ENCODE measurements at regions not wholly inside any gene's neighbourhood (a gene's known extent, or its start where the extent isn't known, plus 50 kb on each side); places are given as distances from the start of the nearest gene placed in this dataset.

DNA sequence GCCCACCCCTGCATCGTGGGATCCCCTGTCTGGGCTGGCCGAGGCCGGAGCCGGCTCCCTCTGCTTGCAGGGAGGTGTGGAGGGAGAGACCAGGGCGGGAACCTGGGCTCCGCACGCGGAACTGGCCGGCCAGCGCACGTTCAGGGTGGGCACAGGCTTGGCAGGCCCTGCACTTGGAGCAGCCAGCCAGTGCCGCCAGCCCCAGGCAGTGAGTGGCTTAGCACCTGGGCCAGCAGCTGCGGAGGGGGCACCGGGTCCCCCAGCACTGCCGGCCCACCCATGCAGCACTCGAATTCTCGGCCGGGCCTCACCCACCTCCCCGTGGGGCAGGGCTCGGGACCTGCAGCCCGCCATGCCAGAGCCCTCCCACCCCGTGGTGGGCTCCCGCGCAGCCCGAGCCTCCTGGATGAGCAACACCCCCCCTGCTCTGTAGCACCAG, 422.6 kb downstream of the AMY1C start:
- Mint-ChIP-seq H3K4me3 (ENCODE audit: low read depth) (no peak overlapping the region), H3K27me3 (no peaks in the 10 kb centered on the region), H3K27ac (no peak overlapping the region), H3K36me3 (ENCODE audit: insufficient read depth) (no peaks in the 10 kb centered on the region), H3K9me3 (ENCODE audit: low read depth) (peaks cover 4% of the 10 kb centered on the region), H3K4me1 (ENCODE audit: low read depth) (no peaks in the 10 kb centered on the region)
- TF ChIP-seq, protein P1, sequence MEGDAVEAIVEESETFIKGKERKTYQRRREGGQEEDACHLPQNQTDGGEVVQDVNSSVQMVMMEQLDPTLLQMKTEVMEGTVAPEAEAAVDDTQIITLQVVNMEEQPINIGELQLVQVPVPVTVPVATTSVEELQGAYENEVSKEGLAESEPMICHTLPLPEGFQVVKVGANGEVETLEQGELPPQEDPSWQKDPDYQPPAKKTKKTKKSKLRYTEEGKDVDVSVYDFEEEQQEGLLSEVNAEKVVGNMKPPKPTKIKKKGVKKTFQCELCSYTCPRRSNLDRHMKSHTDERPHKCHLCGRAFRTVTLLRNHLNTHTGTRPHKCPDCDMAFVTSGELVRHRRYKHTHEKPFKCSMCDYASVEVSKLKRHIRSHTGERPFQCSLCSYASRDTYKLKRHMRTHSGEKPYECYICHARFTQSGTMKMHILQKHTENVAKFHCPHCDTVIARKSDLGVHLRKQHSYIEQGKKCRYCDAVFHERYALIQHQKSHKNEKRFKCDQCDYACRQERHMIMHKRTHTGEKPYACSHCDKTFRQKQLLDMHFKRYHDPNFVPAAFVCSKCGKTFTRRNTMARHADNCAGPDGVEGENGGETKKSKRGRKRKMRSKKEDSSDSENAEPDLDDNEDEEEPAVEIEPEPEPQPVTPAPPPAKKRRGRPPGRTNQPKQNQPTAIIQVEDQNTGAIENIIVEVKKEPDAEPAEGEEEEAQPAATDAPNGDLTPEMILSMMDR (IDR thresholded peaks at IDR 0.05; ENCODE audit: unreplicated experiment): no peak
- DNase-seq (ENCODE audit: low spot score, unreplicated experiment): no peak

DNA sequence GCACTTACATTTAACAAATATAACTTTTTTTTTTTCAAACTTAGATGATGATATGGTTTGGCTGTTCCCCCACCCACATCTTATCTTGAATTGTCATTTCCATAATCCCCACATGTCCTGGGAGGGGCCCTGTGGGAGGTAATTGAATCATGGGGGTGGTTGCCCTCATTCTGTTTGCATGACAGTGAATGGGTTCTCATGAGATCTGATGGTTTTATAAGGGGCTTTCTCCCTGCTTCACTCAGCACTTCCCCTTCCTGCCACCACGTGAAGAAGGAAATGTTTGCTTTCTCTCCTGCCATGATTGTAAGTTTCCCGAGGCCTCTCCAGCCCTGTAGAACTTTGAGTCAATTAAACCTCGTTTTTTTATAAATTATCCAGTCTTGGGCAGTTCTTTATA, 432.6 kb downstream of the AMY1C start:
- Mint-ChIP-seq H3K36me3 (ENCODE audit: insufficient read depth) (no peaks in the 10 kb centered on the region), H3K27me3 (no peaks in the 10 kb centered on the region), H3K4me3 (ENCODE audit: low read depth) (no peak overlapping the region), H3K27ac (no peak overlapping the region), H3K9me3 (ENCODE audit: low read depth) (no peaks in the 10 kb centered on the region), H3K4me1 (ENCODE audit: low read depth) (no peaks in the 10 kb centered on the region)
- no peak for DNase-seq (ENCODE audit: low spot score, unreplicated experiment)
- TF ChIP-seq, protein P1 (IDR thresholded peaks at IDR 0.05; ENCODE audit: unreplicated experiment): no peak

DNA sequence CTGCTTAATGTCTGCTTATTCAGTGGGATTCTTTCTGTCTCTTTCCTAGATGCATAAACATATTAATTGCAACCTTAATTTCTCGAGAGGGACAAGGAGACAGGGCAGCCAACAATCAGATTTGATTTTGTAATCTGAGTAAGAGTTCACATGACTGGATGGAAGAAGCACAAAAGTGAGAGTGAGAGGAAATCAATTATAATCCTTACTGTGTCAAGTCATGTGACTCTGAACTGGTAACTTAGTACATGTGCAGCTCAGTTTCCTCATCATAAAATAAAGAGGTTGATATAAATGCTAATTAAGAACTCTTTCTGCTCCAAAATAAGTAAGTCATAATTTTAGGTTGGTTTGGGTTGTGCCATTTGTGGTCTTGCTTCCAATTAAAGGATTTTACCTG, 439.5 kb downstream of the AMY1C start:
- no peaks in the 10 kb centered on the region for H3K36me3 Mint-ChIP-seq (ENCODE audit: insufficient read depth)
- H3K27me3 Mint-ChIP-seq: no peaks in the 10 kb centered on the region
- no peak for DNase-seq (ENCODE audit: low spot score, unreplicated experiment)
- TF ChIP-seq, protein P1 (IDR thresholded peaks at IDR 0.05; ENCODE audit: unreplicated experiment): no peak
- H3K27ac Mint-ChIP-seq: no peak overlapping the region
- no peak overlapping the region for H3K4me3 Mint-ChIP-seq (ENCODE audit: low read depth)
- no peaks in the 10 kb centered on the region for H3K9me3 Mint-ChIP-seq (ENCODE audit: low read depth)
- H3K4me1 Mint-ChIP-seq (ENCODE audit: low read depth): no peaks in the 10 kb centered on the region

DNA sequence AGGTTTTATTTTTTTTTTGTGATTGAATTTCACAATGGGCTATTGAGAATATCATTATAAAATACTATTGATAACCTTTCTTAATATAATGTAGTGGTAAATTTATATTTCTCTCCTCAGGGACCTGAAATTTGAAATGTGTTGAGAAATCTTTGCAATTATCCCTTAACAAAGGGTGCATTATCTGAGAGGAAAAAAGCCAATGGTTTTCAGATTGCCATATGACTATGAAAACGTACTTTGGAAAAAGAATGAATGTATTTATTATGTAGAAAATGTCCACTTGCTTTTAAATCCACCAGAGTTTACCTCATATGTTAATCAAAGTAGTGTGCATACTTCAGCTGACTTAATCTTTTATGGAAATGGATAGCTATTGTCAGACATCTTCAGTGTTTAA, 441.1 kb downstream of the AMY1C start:
- H3K4me1 Mint-ChIP-seq (ENCODE audit: low read depth): no peaks in the 10 kb centered on the region
- no peaks in the 10 kb centered on the region for H3K9me3 Mint-ChIP-seq (ENCODE audit: low read depth)
- DNase-seq (ENCODE audit: low spot score, unreplicated experiment): no peak
- H3K27me3 Mint-ChIP-seq: no peaks in the 10 kb centered on the region
- no peaks in the 10 kb centered on the region for H3K36me3 Mint-ChIP-seq (ENCODE audit: insufficient read depth)
- H3K4me3 Mint-ChIP-seq (ENCODE audit: low read depth): no peak overlapping the region
- H3K27ac Mint-ChIP-seq: no peak overlapping the region
- TF ChIP-seq, protein P1 (IDR thresholded peaks at IDR 0.05; ENCODE audit: unreplicated experiment): no peak

DNA sequence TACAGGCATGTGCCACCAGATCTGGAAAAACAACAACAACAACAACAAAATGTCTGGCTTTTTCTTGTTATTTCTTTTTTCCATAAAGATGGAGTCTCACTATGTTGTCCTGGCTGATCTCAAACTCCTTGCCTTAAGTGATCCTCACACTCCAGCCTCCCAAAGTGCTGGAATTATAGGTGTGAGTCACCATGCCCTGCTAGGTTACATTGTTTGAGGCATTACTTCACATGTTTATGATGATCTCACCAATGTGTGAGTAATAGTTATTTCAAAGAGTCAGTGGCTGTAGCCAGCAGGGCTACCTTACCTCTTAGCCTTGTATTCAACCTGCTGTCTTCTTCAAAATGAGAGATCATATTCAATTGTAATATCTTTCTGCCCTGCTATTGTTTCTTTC, 445.7 kb downstream of the AMY1C start:
- TF ChIP-seq, protein P1 (IDR thresholded peaks at IDR 0.05; ENCODE audit: unreplicated experiment): no peak
- H3K27me3 Mint-ChIP-seq: no peaks in the 10 kb centered on the region

More for the DNA sequence above, 445.7 kb downstream of the AMY1C start:
- Mint-ChIP-seq H3K9me3 (ENCODE audit: low read depth) (no peaks in the 10 kb centered on the region), H3K36me3 (ENCODE audit: insufficient read depth) (no peaks in the 10 kb centered on the region), H3K27ac (no peak overlapping the region), H3K4me1 (ENCODE audit: low read depth) (no peaks in the 10 kb centered on the region), H3K4me3 (ENCODE audit: low read depth) (no peak overlapping the region)
- no peak for DNase-seq (ENCODE audit: low spot score, unreplicated experiment)

All from progenitor cell of endocrine pancreas (in vitro differentiated cells).